SJSA1 (cell line): ENCODE measurements at regions not wholly inside any gene's neighbourhood (a gene's known extent, or its start where the extent isn't known, plus 50 kb on each side); places are given as distances from the start of the nearest gene placed in this dataset.

Experiments
- DNase-seq, 2 experiments: peaks; one replicate each; pipeline ENCODE4 v3.0.0-alpha.2; 2015 to 2020; ENCODE audit warnings: low spot score in 2 of 2, low read depth in 1 of 2
- H3K27ac ChIP-seq: fragments of 250-450 bp; sonication (Bioruptor Pico); 2 replicates; pipeline ENCODE4 v1.5.1; 2020; ENCODE audit warnings: mild to moderate bottlenecking, moderate library complexity
- H3K27me3 ChIP-seq: fragments of 250-450 bp; sonication (Bioruptor Pico); replicated peaks from 2 replicates; pipeline ENCODE4 v1.5.1; 2020; ENCODE audit warnings: mild to moderate bottlenecking, moderate library complexity
- H3K36me3 ChIP-seq: fragments of 250-450 bp; sonication (Bioruptor Pico); 2 replicates; pipeline ENCODE4 v1.5.1; 2020; ENCODE audit warnings: mild to moderate bottlenecking
- H3K4me1 ChIP-seq: fragments of 250-450 bp; sonication (Bioruptor Pico); replicated peaks from 2 replicates; pipeline ENCODE4 v1.6.1; 2021; ENCODE audit warnings: mild to moderate bottlenecking
- H3K4me3 ChIP-seq: fragments of 250-450 bp; sonication (Bioruptor Pico); 2 replicates; pipeline ENCODE4 v1.5.1; 2020; ENCODE audit warnings: mild to moderate bottlenecking
- H3K9me3 ChIP-seq: fragments of 250-450 bp; sonication (Bioruptor Pico); replicated peaks from 2 replicates; pipeline ENCODE4 v1.5.1; 2020; ENCODE audit warnings: mild to moderate bottlenecking

GRCh38 chr16:64426131-64426666 lies 695.7 kb downstream of the CDH11 start:
- Histone ChIP-seq H3K4me3 (no peak overlapping the region), H3K9me3 (no peaks in the 10 kb centered on the region), H3K36me3 (no peaks in the 10 kb centered on the region), H3K4me1 (no peaks in the 10 kb centered on the region), H3K27me3 (no peaks in the 10 kb centered on the region), H3K27ac (no peak overlapping the region)
- no peak for DNase-seq

- Histone ChIP-seq H3K4me3 (no peak overlapping the region), H3K27ac (no peak overlapping the region), H3K4me1 (no peaks in the 10 kb centered on the region), H3K27me3 (no peaks in the 10 kb centered on the region), H3K36me3 (no peaks in the 10 kb centered on the region), H3K9me3 (no peaks in the 10 kb centered on the region)
- DNase-seq, result no peak
Observed at GRCh38 chr16:64425381-64425780, 696.5 kb downstream of the CDH11 start.

- Histone ChIP-seq H3K36me3 (no peaks in the 10 kb centered on the region), H3K27ac (no peak overlapping the region), H3K9me3 (no peaks in the 10 kb centered on the region), H3K27me3 (no peaks in the 10 kb centered on the region), H3K4me3 (no peak overlapping the region), H3K4me1 (peaks cover 5% of the 10 kb centered on the region)
- no peak for DNase-seq
Observed at GRCh38 chr16:64422259-64422658, 699.6 kb downstream of the CDH11 start.

- no peaks in the 10 kb centered on the region for H3K27me3 ChIP-seq
- no peaks in the 10 kb centered on the region for H3K9me3 ChIP-seq
- no peak overlapping the region for H3K4me3 ChIP-seq
- H3K4me1 ChIP-seq, result peaks cover 5% of the 10 kb centered on the region
- no peak for DNase-seq
- H3K27ac ChIP-seq, result no peak overlapping the region
- no peaks in the 10 kb centered on the region for H3K36me3 ChIP-seq
Observed at GRCh38 chr16:64421515-64421914, 700.3 kb downstream of the CDH11 start.

- H3K9me3 ChIP-seq, result no peaks in the 10 kb centered on the region
- no peaks in the 10 kb centered on the region for H3K27me3 ChIP-seq
Observed at GRCh38 chr16:64419832-64420231, 702.0 kb downstream of the CDH11 start.

GRCh38 chr16:64417711-64418227 lies 704.1 kb downstream of the CDH11 start:
- DNase-seq, result peak in 1 of 2 experiments; percentile 9
- no peak overlapping the region for H3K27ac ChIP-seq
- no peak overlapping the region for H3K4me3 ChIP-seq
- H3K36me3 ChIP-seq, result no peaks in the 10 kb centered on the region
- H3K9me3 ChIP-seq, result no peaks in the 10 kb centered on the region
- no peaks in the 10 kb centered on the region for H3K27me3 ChIP-seq
- H3K4me1 ChIP-seq, result peaks cover 8% of the 10 kb centered on the region

More at GRCh38 chr16:64419832-64420231, 702.0 kb downstream of the CDH11 start:
- no peak for DNase-seq
- no peaks in the 10 kb centered on the region for H3K36me3 ChIP-seq
- no peak overlapping the region for H3K27ac ChIP-seq
- peaks cover 8% of the 10 kb centered on the region for H3K4me1 ChIP-seq
- no peak overlapping the region for H3K4me3 ChIP-seq

- no peaks in the 10 kb centered on the region for H3K27me3 ChIP-seq
- peak in 1 of 2 experiments; percentile 61 for DNase-seq
- no peaks in the 10 kb centered on the region for H3K36me3 ChIP-seq
- no peaks in the 10 kb centered on the region for H3K9me3 ChIP-seq
- peak overlapping the region; percentile 29 for H3K27ac ChIP-seq
- peak overlapping the region; percentile 20 for H3K4me3 ChIP-seq
- peaks cover 8% of the 10 kb centered on the region for H3K4me1 ChIP-seq
Observed at GRCh38 chr16:64416216-64417005, 705.5 kb downstream of the CDH11 start.

GRCh38 chr16:64412578-64413280 lies 709.1 kb downstream of the CDH11 start:
- Histone ChIP-seq H3K9me3 (no peaks in the 10 kb centered on the region), H3K4me3 (no peak overlapping the region), H3K27ac (no peak overlapping the region), H3K36me3 (no peaks in the 10 kb centered on the region), H3K4me1 (peaks cover 4% of the 10 kb centered on the region; the same call in 1 of the 2 replicates), H3K27me3 (no peaks in the 10 kb centered on the region; the same call in 1 of the 2 replicates)
- no peak for DNase-seq

- Histone ChIP-seq H3K27me3 (no peaks in the 10 kb centered on the region; the same call in 1 of the 2 replicates), H3K36me3 (no peaks in the 10 kb centered on the region), H3K4me3 (no peak overlapping the region), H3K27ac (no peak overlapping the region), H3K9me3 (no peaks in the 10 kb centered on the region), H3K4me1 (no peaks in the 10 kb centered on the region)
- no peak for DNase-seq
Observed at GRCh38 chr16:64410306-64410705, 711.6 kb downstream of the CDH11 start.

- Histone ChIP-seq H3K4me1 (no peaks in the 10 kb centered on the region), H3K9me3 (no peaks in the 10 kb centered on the region), H3K27ac (no peak overlapping the region), H3K27me3 (no peaks in the 10 kb centered on the region; the same call in 1 of the 2 replicates), H3K4me3 (no peak overlapping the region), H3K36me3 (no peaks in the 10 kb centered on the region)
- no peak for DNase-seq
Observed at GRCh38 chr16:64409783-64410210, 712.1 kb downstream of the CDH11 start.

GRCh38 chr16:64408699-64409098 lies 713.2 kb downstream of the CDH11 start:
- H3K9me3 ChIP-seq, result no peaks in the 10 kb centered on the region
- H3K4me3 ChIP-seq, result no peak overlapping the region
- H3K4me1 ChIP-seq, result no peaks in the 10 kb centered on the region
- no peaks in the 10 kb centered on the region; the same call in 1 of the 2 replicates for H3K27me3 ChIP-seq
- DNase-seq, result no peak
- H3K36me3 ChIP-seq, result no peaks in the 10 kb centered on the region
- H3K27ac ChIP-seq, result no peak overlapping the region

GRCh38 chr16:64406770-64407181 lies 715.1 kb downstream of the CDH11 start:
- Histone ChIP-seq H3K36me3 (no peaks in the 10 kb centered on the region), H3K9me3 (no peaks in the 10 kb centered on the region), H3K4me3 (no peak overlapping the region), H3K27me3 (no peaks in the 10 kb centered on the region; the same call in 1 of the 2 replicates), H3K4me1 (no peaks in the 10 kb centered on the region), H3K27ac (no peak overlapping the region)
- no peak for DNase-seq

GRCh38 chr16:64403352-64403751 lies 718.5 kb downstream of the CDH11 start:
- no peak overlapping the region for H3K4me3 ChIP-seq
- DNase-seq, result no peak

GRCh38 chr16:64398793-64399192 lies 723.1 kb downstream of the CDH11 start:
- H3K27ac ChIP-seq, result no peak overlapping the region
- DNase-seq, result no peak
- no peaks in the 10 kb centered on the region for H3K4me1 ChIP-seq
- H3K9me3 ChIP-seq, result no peaks in the 10 kb centered on the region
- H3K36me3 ChIP-seq, result no peaks in the 10 kb centered on the region
- H3K4me3 ChIP-seq, result no peak overlapping the region
- no peaks in the 10 kb centered on the region for H3K27me3 ChIP-seq

More at GRCh38 chr16:64403352-64403751, 718.5 kb downstream of the CDH11 start:
- Histone ChIP-seq H3K9me3 (no peaks in the 10 kb centered on the region), H3K27ac (no peak overlapping the region), H3K4me1 (no peaks in the 10 kb centered on the region), H3K27me3 (no peaks in the 10 kb centered on the region), H3K36me3 (no peaks in the 10 kb centered on the region)
